Endothelial cell of umbilical vein (primary cell): ENCODE measurements at regions not wholly inside any gene's neighbourhood (a gene's known extent, or its start where the extent isn't known, plus 50 kb on each side); places are given as distances from the start of the nearest gene placed in this dataset.

Experiments
- CTCF ChIP-seq, 2 donors: IDR thresholded peaks; 1 replicate in 1 of 2; 2 replicates in 1 of 2; pipeline ENCODE4 v1.5.1; 2011; ENCODE audit warnings: low read length in 2 of 2, mild to moderate bottlenecking in 2 of 2, moderate library complexity in 2 of 2, control low read depth in 1 of 2, inconsistent platforms in 1 of 2, low read depth in 1 of 2; ENCODE audit not compliant: insufficient read depth in 1 of 2; ENCODE audit errors: extremely low read depth in 1 of 2
- EZH2 ChIP-seq: IDR thresholded peaks from 2 replicates; pipeline ENCODE4 v1.6.1; 2012; ENCODE audit warnings: borderline replicate concordance, low read depth, mild to moderate bottlenecking, moderate library complexity, low read length, inconsistent platforms; ENCODE audit not compliant: severe bottlenecking
- JUN ChIP-seq: IDR thresholded peaks from 2 replicates; pipeline ENCODE4 v1.6.1; 2011; ENCODE audit warnings: borderline replicate concordance, low read depth; ENCODE audit not compliant: insufficient read length, insufficient read depth
- MAX ChIP-seq: IDR thresholded peaks from 2 replicates; pipeline ENCODE4 v1.6.1; 2011; ENCODE audit not compliant: insufficient read depth, insufficient read length

GRCh38 chr14:54172114-54172513 lies 215.5 kb upstream of the BMP4 start:
- TF ChIP-seq MAX: no peak
- TF ChIP-seq EZH2: no peak
- TF ChIP-seq CTCF (IDR thresholded peaks at IDR 0.05; ENCODE audit: extremely low read depth in 1 of 2, insufficient read depth in 1 of 2, low read depth in 1 of 2, low read length in 2 of 2): no peak
- no peak for TF ChIP-seq JUN
